Type B pancreatic cell (in vitro differentiated cells): ENCODE measurements at regions not wholly inside any gene's neighbourhood (a gene's known extent, or its start where the extent isn't known, plus 50 kb on each side); places are given as distances from the start of the nearest gene placed in this dataset.
"Not testable (repeated sequence)": the region's sequence is repeated elsewhere in the genome, so short reads cannot be mapped to it uniquely, and the experiment has no call there.

Source experiments
- DNase-seq: peaks from one replicate; pipeline ENCODE4 v3.0.0; 2021; ENCODE audit warnings: mixed read lengths; ENCODE audit not compliant: unreplicated experiment; ENCODE audit errors: extremely low spot score
- H3K27ac Mint-ChIP-seq: 2 replicates; pipeline ENCODE4 v1.8.0; 2021; ENCODE audit warnings: mild to moderate bottlenecking, mixed read lengths
- H3K27me3 Mint-ChIP-seq: 2 replicates; pipeline ENCODE4 v1.8.0; 2021; ENCODE audit warnings: mixed read lengths
- H3K36me3 Mint-ChIP-seq: 2 replicates; pipeline ENCODE4 v1.8.0; 2021; ENCODE audit warnings: mixed read lengths
- H3K4me1 Mint-ChIP-seq: one replicate; pipeline ENCODE4 v1.8.0; 2021; ENCODE audit warnings: mixed read lengths; ENCODE audit not compliant: unreplicated experiment
- H3K4me3 Mint-ChIP-seq: 2 replicates; pipeline ENCODE4 v1.8.0; 2021; ENCODE audit warnings: mild to moderate bottlenecking, mixed read lengths
- H3K9me3 Mint-ChIP-seq: 2 replicates; pipeline ENCODE4 v1.8.0; 2021; ENCODE audit warnings: mixed read lengths
- CTCF ChIP-seq: fragments of 200-600 bp; sonication (generic); conservative IDR thresholded peaks from 2 replicates; pipeline ENCODE4 v1.5.0; 2021; ENCODE audit warnings: antibody characterized with exemption, mild to moderate bottlenecking

- H3K4me3 Mint-ChIP-seq = no peak overlapping the region
- no peak for DNase-seq
- no peaks in the 10 kb centered on the region for H3K36me3 Mint-ChIP-seq
- peaks cover 14% of the 10 kb centered on the region for H3K4me1 Mint-ChIP-seq
- H3K9me3 Mint-ChIP-seq = peaks cover 5% of the 10 kb centered on the region
- H3K27me3 Mint-ChIP-seq = no peaks in the 10 kb centered on the region
- TF ChIP-seq CTCF = no peak
- no peak overlapping the region for H3K27ac Mint-ChIP-seq
Observed at GRCh38 chr4:127523369-127523768, 109.4 kb upstream of the INTU start.

GRCh38 chr4:127525608-127526007, 107.1 kb upstream of the INTU start:
- Mint-ChIP-seq H3K4me3 (no peak overlapping the region), H3K27ac (no peak overlapping the region), H3K9me3 (peaks cover 5% of the 10 kb centered on the region), H3K27me3 (no peaks in the 10 kb centered on the region), H3K36me3 (no peaks in the 10 kb centered on the region), H3K4me1 (peaks cover 14% of the 10 kb centered on the region)
- no peak for TF ChIP-seq CTCF
- DNase-seq = no peak

- Mint-ChIP-seq H3K4me1 (peaks cover 9% of the 10 kb centered on the region), H3K36me3 (no peaks in the 10 kb centered on the region), H3K27ac (no peak overlapping the region), H3K27me3 (no peaks in the 10 kb centered on the region), H3K9me3 (peaks cover 5% of the 10 kb centered on the region), H3K4me3 (no peak overlapping the region)
- no peak for TF ChIP-seq CTCF
- no peak for DNase-seq
Observed at GRCh38 chr4:127528302-127528701, 104.5 kb upstream of the INTU start.

GRCh38 chr4:127529879-127530278, 102.9 kb upstream of the INTU start:
- not testable (repeated sequence) for H3K27ac Mint-ChIP-seq, H3K9me3 Mint-ChIP-seq, DNase-seq, H3K4me1 Mint-ChIP-seq, H3K36me3 Mint-ChIP-seq, H3K27me3 Mint-ChIP-seq, H3K4me3 Mint-ChIP-seq

- H3K27ac Mint-ChIP-seq = no peak overlapping the region
- no peaks in the 10 kb centered on the region for H3K4me1 Mint-ChIP-seq
- H3K36me3 Mint-ChIP-seq = no peaks in the 10 kb centered on the region
- no peak for DNase-seq
- peaks cover 7% of the 10 kb centered on the region for H3K27me3 Mint-ChIP-seq
- H3K4me3 Mint-ChIP-seq = no peak overlapping the region
- H3K9me3 Mint-ChIP-seq = no peaks in the 10 kb centered on the region
- no peak for TF ChIP-seq CTCF
Observed at GRCh38 chr4:127533028-127533700, 99.6 kb upstream of the INTU start.

GRCh38 chr4:127534041-127534825, 98.5 kb upstream of the INTU start:
- no peak for DNase-seq
- Mint-ChIP-seq H3K27me3 (peaks cover 7% of the 10 kb centered on the region), H3K9me3 (no peaks in the 10 kb centered on the region), H3K4me1 (no peaks in the 10 kb centered on the region), H3K4me3 (no peak overlapping the region), H3K36me3 (no peaks in the 10 kb centered on the region), H3K27ac (no peak overlapping the region)
- no peak for TF ChIP-seq CTCF
